ENCODE measurements at regions not wholly inside any gene's neighbourhood (a gene's known extent, or its start where the extent isn't known, plus 50 kb on each side); places are given as distances from the start of the nearest gene placed in this dataset.

GRCh38 chr17:77326076-77326591 lies 185.4 kb downstream of the SEC14L1 start:
- TF ChIP-seq CTCF (IDR thresholded peaks at IDR 0.05) (no peak), POLR2A (IDR thresholded peaks at IDR 0.05; ENCODE audit: low read depth) (no peak)
